Dermis microvascular lymphatic vessel endothelial cell (primary cell): ENCODE measurements at regions not wholly inside any gene's neighbourhood (a gene's known extent, or its start where the extent isn't known, plus 50 kb on each side); places are given as distances from the start of the nearest gene placed in this dataset.
"Not testable (repeated sequence)": the region's sequence is repeated elsewhere in the genome, so short reads cannot be mapped to it uniquely, and the experiment has no call there.

Source experiments
- DNase-seq, 2 donors: peaks; one replicate each; pipeline versions ENCODE4 v3.0.0 to v3.0.0-alpha.2; 2010; ENCODE audit warnings: low read depth in 2 of 2

GRCh38 chr16:14384745-14385144, 245.3 kb downstream of the PARN start:
- no peak for DNase-seq

- DNase-seq = not testable (repeated sequence)
These were observed 246.2 kb downstream of the PARN start for GRCh38 chr16:14383844-14384243.

- DNase-seq = no peak
These were observed 251.2 kb downstream of the PARN start for GRCh38 chr16:14378689-14379467.

- DNase-seq = no peak
These were observed 251.9 kb downstream of the PARN start for GRCh38 chr16:14378131-14378551.

- no peak for DNase-seq
These were observed 252.7 kb downstream of the PARN start for GRCh38 chr16:14377326-14377725.

GRCh38 chr16:14375132-14375491, 254.9 kb downstream of the PARN start:
- DNase-seq = no peak

GRCh38 chr16:14374451-14375131, 255.5 kb downstream of the PARN start:
- no peak for DNase-seq

GRCh38 chr16:14373896-14374295, 256.2 kb downstream of the PARN start:
- DNase-seq = no peak

GRCh38 chr16:14373406-14373805, 256.7 kb downstream of the PARN start:
- DNase-seq = no peak

- DNase-seq = no peak
These were observed 257.6 kb downstream of the PARN start for GRCh38 chr16:14372471-14372870.

- no peak for DNase-seq
These were observed 258.2 kb downstream of the PARN start for GRCh38 chr16:14371778-14372431.

- no peak for DNase-seq
These were observed 259.3 kb downstream of the PARN start for GRCh38 chr16:14370736-14371234.

GRCh38 chr16:14369734-14370598, 260.1 kb downstream of the PARN start:
- peak; percentile 19 to 53 for DNase-seq

- no peak for DNase-seq
These were observed 261.7 kb downstream of the PARN start for GRCh38 chr16:14368399-14368798.

GRCh38 chr16:14366974-14367707, 262.9 kb downstream of the PARN start:
- no peak for DNase-seq

GRCh38 chr16:14366447-14366846, 263.6 kb downstream of the PARN start:
- no peak for DNase-seq

GRCh38 chr16:14365200-14365851, 264.7 kb downstream of the PARN start:
- DNase-seq = no peak

GRCh38 chr16:14364386-14365199, 265.5 kb downstream of the PARN start:
- DNase-seq = peak in 1 of 2 donors; percentile 6

- no peak for DNase-seq
These were observed 266.0 kb downstream of the PARN start for GRCh38 chr16:14364112-14364385.
